Activated CD8-positive, alpha-beta memory T cell treated with anti-CD3 and anti-CD28 coated beads, Interleukin-2, amount 50 U/mL, for 24 hours (primary cell): ENCODE measurements at regions not wholly inside any gene's neighbourhood (a gene's known extent, or its start where the extent isn't known, plus 50 kb on each side); places are given as distances from the start of the nearest gene placed in this dataset.
"Not testable (repeated sequence)": the region's sequence is repeated elsewhere in the genome, so short reads cannot be mapped to it uniquely, and the experiment has no call there.

Experiments
- DNase-seq: peaks from one replicate; pipeline ENCODE4 v3.0.0-alpha.2; 2020; ENCODE audit errors: extremely low read depth

DNA sequence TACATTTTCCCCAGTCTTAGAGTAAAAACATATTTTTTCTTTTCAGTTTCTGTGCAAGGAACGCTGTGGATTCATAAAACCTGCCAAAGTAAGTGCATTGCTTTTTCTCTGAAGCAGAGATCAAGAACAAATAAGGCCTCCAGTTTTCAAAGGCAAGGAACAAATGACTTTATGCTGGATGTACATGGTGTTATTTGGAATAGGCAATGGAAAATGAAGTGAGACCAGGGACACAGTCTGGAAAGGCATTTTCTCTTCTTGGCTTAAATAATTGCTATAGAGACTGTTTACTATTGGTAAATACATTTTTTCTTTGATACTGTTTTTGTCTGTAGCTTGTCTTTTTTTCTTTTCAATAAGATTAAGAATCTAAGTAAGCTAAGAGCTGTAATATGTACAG is 725.9 kb upstream of the MDGA2 start:
- no peak for DNase-seq

DNA sequence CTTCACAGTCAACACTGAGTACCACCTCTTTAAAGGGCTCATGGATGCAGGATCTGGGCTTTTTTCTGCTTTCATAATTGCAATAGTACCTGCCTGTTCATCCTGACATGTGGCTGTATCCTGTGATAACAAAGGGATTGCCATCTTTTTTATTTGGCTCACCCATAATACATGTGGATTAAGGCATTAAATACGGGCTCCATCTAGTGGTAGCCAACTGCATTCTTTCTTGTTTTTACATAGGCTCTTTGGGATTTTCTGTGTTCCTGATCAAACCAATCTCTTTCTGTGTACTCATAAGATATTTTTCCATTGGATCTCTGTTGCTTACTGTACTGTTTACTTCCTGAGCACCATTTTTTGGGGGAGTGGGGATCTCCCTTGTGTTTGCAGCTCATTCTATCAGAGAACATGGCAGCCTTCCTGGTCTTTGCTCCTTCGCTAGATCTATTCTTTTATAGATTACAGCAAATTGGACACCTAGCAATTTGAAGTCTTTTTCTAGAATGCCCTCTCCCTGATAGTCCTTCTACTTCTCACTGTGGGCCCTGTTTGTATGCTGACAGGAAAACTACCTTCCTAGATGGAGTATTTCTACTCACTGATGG is 723.4 kb upstream of the MDGA2 start:
- no peak for DNase-seq

DNA sequence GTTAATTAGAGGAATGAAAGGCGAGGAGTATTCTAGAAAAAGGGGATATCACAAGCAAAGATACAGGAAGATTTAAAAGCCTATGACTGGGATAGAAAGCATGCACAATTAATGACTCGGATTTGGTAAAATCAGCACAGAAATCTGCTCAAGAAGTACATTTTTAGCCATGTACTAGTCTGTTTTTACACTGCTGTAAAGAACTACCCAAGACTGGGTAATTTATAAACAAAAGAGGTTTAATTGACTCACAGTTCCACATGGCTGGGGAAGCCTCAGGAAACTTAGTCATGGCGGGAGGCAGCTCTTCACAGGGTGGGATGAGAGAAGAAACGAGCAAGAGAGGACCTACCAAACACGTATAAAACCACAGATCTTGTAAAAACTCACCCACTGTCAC is 716.3 kb upstream of the MDGA2 start:
- DNase-seq = no peak

DNA sequence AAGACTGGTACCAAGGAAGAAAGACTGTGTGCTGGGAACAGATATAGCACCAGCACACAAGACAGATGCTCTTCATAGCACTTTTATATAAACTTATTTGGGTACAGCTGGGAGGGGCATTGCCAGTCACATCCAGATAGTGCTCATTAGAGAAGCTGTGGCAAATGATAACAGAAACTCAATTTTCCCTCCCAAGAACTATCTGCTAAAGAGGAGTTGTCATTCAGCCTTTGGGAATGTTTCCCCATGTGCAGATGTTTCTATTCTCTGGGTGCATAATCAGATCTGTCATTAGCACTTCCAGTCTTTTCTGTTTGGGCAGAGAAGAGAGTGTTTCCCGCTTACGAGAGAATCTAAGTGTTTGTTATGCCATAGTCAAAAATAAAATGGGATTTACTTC is 714.9 kb upstream of the MDGA2 start:
- no peak for DNase-seq

DNA sequence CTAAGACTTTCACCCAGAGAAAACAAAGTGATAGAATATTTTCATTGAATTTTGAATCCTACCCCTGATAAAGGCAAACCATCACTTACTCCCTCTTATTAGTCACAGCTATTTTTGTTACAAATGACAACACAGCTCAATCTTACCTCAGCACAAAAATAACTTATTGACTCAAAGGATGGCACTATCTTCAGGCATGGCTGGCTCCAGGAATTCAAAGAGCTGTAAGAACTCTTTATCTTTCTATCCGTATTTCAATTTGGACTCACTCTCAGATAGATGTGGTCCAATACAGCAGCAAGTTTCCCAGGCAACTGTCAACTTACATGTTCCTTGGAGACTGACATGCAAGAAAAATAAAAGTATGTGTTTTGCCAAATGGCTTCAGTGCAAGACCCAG is 709.4 kb upstream of the MDGA2 start:
- no peak for DNase-seq

DNA sequence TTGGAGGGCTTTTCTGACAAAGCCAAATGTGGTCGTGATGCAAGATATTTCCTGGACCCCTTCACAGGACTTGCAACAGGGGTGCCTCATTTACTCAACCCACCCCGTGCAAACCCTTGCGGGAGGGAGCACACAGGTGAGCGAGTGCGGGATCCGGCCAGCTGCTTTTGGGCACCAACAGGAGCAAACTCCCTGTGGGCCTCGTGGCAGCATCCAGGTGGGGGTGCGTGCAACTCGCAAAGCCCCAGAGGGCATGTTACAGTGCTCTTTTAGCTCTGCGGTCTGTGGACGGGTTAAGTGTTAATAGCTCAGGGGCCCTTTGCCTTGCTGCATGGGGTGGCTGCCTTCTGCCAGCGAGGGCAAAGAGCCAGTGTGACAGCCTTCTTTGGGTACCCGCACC is 707.6 kb upstream of the MDGA2 start:
- DNase-seq = no peak

DNA sequence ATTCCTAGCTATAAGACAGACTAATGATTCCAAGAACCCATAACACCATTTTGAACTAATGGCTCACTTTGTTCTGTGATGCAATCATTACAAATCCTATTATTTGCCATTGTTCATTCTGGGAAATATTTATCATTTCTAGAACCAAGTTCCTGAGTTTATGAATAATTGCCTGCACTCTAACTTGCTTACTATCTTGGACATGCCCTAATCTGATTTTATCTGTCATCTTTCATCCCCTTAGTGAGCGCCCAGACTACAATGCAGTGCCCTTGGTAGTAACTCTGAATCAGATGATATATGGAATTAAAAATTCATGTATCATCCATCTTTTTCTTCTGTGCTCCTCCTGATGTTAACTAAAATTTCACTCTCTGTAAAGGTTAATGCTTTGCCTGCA is 703.1 kb upstream of the MDGA2 start:
- no peak for DNase-seq

DNA sequence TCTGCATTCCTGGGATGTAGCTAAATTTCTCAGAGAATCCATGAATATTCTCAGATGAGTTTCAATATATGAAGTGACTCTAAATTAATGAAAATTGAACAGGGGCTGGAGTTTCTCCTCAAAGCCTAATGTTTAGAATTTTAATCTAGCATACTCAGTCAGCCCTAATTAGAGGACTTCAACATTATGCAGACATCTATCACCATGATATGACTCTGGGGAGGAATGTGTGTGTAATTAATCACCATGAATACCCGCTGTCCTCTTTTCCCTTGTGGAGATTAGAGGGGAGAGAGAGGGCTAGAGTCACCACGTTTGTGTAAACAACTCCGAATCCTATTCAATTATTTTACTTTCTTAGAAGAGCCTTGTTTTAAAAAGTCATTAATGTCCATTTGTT is 698.6 kb upstream of the MDGA2 start:
- no peak for DNase-seq

DNA sequence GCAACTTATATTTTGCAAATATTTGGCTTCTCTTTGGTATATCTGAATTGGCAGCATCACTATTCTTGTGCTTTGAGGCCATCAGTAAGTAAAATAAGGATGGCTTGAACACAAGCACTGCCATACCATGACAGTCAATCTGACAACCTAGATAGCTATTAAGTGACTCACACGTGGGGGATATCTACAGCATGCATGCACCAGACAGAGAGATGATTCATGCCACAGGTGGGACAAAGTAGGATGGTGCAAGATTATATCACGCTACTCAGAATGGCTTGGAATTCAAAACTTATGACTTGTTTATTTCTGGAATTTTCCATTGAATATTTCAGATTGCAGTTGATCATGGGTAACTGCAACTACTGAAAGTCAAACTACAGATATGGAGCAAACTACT is 675.6 kb upstream of the MDGA2 start:
- no peak for DNase-seq

DNA sequence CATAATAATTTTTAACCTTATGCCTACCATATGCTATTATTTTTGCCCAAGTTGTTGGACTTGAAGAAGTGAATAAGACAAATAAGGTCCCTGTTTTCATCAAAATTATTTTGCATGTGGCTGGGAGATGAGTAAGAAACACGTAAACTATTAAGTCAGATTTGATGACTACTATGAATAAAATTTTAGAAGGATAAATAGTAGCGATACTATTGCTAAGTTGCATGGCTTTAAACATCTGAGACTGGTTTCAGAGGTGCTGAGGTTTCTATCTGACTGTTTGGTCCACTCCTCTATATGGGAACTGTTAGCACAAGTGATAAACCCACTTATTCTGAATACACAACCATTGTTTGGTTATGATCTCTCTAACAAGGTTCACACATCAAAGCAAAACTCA is 674.3 kb upstream of the MDGA2 start:
- DNase-seq = no peak

DNA sequence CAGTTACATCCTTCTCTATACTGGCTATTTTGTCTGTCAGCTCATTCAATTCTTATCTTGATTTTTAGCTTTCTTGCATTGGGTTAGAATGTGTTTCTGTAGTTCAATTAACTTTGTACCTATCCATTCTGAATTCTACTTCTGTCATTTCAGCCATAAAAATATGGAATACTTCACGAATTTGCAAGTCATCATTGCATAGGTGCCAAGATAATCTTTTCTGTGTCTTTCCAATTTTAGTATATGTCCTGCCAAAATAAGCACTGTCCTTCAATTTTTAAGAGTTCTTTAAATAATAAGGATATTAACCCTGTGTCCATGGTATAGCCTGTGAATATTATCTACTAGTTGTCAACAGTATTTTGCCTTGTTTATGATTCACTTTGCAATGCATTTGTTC is 665.7 kb upstream of the MDGA2 start:
- no peak for DNase-seq

DNA sequence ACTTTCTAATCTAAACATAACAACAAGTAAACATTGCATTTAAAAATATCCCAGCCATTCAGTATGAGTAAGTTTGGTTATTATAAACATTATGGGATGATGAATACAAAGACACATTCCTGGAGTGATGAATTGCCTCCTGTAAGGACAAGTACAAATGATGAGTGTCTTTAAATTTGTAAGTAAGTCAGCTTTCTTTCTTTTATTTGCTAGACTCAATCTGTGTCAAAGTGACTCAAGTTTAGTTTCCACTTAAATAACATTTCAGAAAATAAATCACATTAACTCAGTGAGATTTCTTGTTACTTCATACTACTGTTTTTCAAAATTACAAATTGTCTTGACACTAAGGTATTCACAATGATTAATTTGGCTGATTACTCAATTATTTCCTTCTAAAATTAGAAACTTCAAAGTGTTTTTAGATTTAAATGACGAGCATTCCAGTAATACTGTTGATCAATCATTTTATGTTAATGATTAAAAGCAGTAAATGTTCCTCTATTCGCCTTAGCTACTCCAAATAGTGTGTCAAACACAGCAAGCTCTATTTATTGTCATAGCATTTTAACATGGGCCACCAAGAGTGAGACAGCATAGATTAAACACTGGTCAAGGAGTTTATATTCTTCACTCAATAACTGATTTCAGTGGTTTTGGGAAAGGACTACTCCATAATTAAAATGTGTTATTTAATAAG is 658.0 kb upstream of the MDGA2 start:
- no peak for DNase-seq

DNA sequence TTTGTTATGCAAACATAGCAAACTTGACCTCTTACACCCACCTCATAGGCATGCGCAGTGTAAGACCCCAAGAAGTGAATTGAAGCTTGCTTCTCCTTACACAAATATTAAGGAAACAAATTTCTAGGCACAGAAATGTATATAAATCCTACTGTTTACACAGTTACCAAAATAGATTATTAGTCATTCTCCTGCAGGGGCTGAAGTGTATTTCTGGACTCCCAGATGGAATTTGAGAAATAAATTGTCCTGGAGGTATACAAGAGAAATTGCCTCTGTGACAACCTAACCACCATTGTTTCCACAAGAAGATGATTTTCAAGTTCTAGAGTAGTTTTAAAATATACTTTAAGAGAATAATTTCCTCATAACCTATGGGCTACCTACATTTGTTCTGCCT is 656.0 kb upstream of the MDGA2 start:
- DNase-seq = no peak

DNA sequence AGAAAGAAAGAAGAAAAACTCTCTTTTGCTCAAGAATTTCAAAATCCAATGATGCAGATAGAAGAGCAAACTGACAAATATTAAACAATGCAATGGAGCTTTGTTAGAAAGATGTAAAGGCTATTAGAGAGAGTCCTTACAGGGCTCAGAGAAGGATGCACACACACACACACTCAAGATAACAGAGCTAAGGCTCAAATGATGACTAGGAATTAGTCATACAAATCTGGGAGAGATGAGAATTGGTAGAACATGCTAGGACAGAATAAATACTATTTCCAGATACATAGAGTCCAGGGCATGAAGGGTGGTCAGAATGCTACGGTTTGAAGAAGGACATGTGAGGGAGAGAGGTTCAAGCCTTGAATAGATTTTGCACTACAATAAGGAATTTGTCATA is 650.1 kb upstream of the MDGA2 start:
- no peak for DNase-seq

DNA sequence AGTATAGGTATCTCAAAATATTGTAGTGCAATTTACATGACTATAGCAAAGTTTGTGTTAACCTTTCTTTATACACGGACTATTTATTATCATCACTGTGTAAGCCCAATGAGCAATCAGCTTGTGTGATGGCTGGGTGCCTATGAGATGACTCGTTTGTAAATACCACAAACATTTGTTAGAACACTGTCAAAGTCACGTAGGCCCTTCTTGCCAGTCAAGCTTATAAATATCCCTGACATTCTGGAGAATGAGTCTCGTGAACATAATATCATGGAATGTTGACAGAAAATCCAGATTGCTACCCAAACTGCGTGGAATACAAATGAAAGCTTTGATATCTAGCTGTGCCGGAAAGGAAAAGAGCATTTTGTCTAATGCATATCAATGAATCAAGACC is 648.3 kb upstream of the MDGA2 start:
- DNase-seq = no peak

DNA sequence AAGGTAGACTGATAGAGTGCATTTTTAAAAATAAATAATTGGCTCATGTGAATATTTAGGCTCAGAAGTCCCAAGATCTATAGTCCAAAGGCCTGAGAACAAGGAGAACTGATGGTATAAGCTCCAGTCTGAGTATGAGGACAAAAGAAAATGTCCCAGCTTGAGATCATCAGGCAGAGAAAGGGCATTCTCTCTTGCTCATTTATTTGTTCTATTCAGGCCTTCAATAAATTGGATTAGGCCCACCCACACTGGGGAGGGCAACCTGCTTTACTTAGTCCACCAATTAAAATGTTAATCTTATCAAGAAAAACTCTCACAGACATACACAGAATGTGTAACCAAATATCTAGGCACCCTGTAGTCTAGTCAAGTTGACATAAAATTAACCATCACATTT is 644.4 kb upstream of the MDGA2 start:
- no peak for DNase-seq

DNA sequence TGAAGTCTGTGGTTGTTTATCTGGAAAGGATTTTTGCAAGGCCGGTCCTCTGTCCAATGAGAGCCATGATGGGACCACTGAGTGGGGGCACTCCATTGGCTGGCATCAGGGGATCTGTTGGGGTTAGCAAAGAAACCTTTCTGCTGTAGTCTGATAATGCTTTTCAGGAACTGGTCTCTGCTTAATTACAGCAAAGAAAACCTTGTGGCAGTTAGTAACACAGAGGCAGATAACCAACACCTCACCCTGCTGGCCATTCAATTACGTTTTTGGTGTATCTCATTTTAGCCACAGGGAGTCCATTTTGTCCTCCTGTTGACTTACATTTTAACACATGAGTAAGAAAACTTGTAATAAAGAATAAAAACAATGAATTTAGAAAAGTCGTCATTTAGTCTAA is 629.3 kb upstream of the MDGA2 start:
- DNase-seq = no peak

DNA sequence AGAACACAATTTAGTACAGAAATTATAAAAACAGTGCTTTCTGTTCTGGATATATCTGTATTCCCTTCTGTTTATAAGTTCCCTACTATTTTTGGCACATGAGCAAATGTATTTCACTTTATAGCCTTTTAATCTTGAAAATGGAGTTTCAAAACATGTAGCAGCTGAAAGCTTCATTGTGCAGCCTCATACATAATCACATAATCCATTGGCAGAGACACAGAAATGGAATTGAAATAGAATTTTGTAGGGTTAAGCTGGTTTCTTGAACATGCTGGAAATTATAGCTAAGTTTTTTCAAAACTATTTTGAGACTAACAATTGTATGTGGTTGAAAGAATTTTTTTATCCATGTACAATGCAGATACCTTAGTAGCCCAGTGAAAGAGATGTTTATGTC is 614.3 kb upstream of the MDGA2 start:
- DNase-seq = no peak

DNA sequence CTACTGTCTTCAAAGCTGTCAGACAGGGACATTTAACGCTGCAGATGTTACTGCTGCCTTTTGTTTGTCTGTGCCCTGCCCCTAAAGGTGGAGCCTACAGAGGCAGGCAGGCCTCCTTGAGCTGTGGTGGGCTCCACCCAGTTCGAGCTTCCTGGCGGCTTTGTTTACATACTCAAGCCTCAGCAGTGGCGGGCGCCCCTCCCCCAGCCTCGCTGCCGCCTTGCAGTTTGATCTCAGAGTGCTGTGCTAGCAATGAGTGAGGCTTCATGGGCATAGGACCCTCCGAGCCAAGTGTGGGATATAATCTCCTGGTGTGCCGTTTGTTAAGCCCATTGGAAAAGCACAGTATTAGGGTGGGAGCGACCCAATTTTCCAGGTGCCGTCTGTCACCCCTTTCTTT is 609.8 kb upstream of the MDGA2 start:
- DNase-seq = not testable (repeated sequence)

DNA sequence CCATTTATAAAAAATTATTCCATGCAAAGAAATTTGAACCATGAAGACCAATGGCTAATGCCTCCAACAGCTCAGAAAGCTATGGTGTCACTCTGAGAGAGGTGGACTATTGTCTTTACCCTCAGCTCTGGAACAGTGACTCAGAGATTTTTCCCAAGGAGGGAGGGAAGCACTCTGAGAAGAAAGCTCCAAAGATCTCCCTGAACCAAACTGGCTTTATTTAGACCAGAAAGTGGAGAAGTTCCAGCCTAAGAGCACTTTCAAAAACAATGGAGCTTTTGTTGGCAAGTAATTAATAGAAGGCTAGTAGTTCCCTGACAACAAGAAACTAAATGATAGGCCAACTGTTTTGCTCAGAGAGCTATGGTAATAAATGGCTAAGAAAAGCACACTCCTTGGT is 599.9 kb upstream of the MDGA2 start:
- DNase-seq = no peak

DNA sequence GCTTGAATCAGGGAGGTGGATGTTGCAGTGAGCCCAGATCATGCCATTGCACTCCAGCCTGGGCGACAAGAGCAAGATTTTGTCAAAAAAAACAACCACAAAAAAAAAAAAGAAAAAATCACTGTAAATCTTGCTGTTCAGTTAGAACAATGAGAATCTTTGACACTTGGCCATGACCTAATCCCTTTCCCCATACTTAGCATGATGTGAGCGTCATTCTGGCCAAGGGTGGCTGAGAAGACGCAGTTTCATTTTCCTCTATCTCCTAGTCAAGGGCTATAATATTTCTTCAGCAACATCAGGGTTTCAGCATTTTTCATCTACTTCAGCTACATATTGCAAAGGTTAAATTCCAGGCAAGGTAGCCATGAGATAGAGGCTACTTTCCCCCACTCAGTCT is 599.4 kb upstream of the MDGA2 start:
- no peak for DNase-seq

DNA sequence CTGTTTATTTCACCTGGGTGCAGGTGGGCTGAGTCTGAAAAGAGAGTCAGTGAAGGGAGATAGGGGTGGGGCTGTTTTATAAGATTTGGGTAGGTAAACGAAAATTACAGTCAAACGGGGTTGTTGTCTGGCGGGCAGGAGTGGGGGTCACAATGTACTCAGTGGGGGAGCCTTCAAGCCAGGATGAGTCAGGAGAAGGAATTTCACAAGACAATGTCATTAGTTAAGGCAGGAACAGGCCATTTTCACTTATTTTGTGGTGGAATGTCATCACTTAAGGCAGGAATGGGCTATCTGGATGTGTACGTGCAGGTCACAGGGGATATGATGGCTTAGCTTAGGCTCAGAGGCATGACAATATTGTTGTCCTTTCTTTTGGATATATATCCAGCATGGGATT is 592.5 kb upstream of the MDGA2 start:
- DNase-seq = not testable (repeated sequence)

DNA sequence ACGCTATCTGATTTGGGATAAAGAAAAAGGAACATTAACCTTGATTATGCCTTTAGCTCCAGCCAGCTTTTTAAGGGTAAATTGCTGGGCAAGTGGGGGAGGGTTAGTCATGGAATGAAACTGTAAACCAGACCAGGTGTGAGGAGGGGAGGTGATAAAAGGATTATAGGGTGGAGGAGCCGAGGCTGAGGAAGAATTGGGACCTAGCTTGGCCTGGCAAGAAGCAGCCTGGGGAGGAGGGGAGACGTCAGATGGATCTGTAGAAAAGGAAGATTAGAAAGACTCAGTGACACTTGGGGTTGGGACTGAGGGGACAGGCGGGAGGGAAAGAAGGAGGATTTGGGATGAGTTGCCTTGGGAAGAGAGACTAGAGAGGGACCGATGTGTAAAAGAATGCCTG is 590.8 kb upstream of the MDGA2 start:
- not testable (repeated sequence) for DNase-seq

DNA sequence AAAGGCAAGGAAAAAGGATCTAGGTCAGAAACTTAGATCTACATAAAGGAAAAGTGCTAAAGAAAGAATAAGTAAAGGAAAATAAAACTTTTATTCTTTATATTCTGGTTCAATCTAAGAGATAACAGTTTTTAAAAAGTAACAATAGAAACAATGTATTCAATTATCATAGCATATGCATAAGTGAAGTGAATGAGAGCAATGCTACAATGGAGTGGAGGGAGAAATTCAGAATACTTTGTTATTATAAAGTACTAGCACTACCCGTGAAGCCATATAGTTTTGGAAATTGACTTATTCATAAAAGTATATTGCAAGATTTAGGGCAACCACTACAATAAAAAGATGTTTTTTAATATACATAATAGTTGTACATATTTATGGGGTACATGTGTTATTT is 586.0 kb upstream of the MDGA2 start:
- no peak for DNase-seq
